Activated CD8-positive, alpha-beta memory T cell treated with anti-CD3 and anti-CD28 coated beads for 24 hours (primary cell): ENCODE measurements at regions not wholly inside any gene's neighbourhood (a gene's known extent, or its start where the extent isn't known, plus 50 kb on each side); places are given as distances from the start of the nearest gene placed in this dataset.
"Not testable (repeated sequence)": the region's sequence is repeated elsewhere in the genome, so short reads cannot be mapped to it uniquely, and the experiment has no call there.

Experiments used
- DNase-seq: peaks from one replicate; pipeline ENCODE4 v3.0.0-alpha.2; 2020

DNA sequence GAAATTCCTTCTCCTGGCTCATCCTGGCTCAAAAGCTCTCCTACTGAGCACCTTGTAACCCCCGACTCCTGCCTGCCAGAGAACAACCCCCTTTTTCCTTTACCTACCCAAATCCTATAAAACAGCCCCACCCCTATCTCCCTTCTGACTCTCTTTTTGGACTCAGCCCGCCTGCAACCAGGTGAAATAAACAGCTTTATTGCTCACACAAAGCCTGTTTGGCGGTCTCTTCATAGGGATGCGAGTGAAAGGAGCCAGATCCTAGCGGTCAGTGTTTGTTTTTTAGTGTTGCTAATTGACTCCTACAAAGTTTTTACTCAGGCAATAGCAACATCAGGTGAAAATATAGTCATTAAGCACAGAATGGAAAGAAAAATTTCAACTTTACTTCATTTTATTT is 592.3 kb upstream of the AADAT start:
- not testable (repeated sequence) for DNase-seq

DNA sequence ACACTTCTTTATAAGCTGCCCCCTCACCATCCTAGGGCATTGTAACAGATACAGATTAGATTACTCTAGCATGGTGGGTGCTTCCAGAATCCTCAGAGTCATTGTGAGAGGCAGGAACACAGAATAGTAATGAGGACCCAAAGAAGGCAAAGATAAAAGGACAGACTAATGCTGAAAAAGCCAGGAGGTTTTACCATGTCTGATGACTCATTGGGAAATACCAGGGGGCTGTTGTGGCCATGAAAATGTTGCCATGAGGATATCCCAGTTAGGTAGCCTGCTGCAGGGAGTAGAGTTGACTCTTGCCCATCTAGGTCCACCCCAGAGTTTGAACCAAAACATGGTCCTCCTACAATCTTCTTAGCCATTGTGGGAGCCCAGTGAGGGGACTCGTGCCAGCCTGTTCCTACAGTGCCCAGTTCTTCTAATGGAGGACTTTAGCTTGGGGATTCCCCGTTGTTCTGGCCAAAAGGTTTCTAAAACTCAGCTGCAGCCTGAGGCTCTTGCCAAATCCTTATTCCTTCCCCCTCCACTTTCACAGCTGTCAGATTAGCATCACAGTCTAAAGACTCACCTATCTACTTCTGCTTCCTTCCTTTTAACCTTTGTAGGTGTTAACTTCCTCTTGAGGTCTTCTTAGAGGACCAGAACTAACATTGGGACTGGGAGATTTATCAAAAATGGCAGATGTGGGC is 586.0 kb upstream of the AADAT start:
- no peak for DNase-seq

DNA sequence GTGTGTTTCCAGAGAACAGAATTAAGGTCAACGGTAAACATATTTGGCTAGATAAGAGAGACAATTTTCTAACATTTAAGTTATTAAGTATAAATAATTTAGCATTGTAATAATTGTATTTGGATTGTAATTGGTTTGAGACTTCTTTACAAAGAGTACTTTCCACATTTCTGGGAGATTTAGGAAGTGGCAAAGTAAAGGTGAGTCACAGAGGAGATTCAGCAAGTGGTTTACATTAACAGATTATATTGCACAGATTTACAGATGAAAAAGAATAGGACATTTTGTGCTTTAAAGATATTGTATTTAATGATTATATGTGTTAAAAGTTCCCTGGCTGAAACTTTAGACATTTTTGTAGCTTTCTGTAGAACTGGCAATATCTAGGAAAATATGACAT is 584.4 kb upstream of the AADAT start:
- no peak for DNase-seq

DNA sequence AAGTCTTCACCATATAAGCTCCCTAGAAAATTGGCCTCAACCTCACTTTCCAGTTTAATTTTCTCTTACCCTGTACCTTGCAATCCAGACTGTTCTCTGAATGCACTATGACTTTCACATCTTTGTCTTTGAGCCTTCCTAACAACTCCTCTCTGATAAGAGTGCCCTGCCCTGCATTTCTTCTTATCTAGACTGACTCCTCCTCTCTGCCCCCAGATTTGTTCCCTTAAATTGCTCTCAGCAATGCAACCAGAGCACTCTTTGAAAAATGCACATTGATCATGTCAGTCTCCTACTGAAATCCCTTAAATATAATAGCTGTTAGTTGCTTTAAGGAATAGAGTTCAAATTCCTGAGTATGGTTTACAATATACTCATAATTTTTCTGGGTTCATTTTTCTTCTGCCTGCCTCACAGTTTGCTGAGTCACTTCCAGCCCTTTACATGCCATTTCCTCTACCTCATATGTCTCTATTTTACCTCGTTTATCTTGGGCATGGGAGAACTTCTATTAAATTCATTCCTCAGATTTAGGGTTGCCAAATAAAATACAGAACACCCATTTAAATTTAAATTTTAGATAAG is 582.7 kb upstream of the AADAT start:
- DNase-seq, result no peak

DNA sequence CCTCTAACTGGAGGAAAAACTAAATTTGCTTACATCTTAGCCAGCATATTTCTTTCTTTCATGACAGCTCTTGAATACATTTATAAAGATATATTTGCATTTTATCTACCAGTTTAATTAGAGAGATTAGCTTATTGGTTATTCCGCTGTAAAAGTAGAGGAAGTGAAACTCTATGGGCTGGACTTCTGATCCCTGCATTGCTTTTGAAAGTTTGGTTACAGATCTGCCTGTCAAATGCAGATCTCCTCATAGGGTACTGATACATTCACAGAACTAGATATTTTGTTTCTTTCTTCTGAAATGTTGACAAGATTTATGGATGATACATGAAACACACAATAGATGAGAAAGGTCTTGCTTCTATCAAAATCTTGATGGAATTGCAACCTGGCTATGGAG is 581.4 kb upstream of the AADAT start:
- no peak for DNase-seq

DNA sequence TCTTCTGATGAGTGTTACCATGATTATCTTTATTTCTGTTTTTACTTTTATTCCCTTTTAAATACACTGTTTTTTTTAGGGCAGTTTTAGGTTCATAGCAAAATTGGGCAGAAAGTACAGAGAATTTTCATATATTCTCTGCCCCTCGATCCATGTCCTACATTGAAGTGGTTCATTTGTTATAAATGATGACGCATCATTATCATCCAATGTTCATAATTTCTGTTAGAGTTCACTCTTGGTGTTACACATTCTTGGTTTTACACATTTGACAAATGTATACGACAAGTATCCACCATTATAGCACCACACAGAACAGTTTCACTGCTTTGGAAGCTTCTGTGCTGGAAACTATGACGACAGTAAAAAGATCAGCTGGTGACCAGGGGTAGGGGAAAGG is 578.1 kb upstream of the AADAT start:
- DNase-seq, result no peak

DNA sequence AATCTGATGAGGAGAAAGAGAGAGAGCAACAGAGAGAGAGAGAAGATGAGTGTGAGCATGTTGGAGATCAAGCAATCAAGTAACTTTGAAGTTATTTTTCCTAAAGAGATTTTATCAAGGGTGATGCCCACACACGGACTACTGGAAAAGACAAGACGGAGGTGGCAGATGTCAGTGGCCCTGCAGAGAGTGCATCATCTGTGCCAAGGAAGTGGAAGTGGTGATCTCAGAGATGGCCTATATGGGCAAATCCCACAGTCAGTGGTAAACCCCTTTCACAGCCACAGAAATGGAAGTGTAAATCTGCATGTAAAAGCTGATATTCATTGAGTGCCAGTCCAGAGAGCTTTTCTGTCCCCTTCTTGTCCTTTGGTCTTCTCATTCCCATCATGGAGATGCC is 577.2 kb upstream of the AADAT start:
- no peak for DNase-seq

DNA sequence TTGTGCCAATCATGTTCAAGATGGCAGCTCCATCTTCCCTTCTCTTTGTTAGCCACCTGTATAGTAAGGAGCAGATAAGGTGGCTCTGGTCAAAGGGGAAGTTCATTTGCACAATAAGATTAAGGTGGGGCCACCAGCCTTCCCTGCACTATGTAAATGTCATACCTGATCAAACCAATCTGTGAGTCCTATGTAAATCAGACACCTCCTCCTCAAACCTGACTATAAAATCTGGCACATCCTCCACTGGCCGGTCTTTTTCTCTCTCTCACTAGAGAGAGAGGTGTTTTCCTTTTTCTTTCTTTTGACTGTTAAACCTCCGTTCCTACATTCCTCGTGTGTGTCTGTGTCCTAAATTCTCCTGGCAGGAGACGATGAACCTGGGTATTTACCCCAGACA is 572.5 kb upstream of the AADAT start:
- DNase-seq, result no peak

DNA sequence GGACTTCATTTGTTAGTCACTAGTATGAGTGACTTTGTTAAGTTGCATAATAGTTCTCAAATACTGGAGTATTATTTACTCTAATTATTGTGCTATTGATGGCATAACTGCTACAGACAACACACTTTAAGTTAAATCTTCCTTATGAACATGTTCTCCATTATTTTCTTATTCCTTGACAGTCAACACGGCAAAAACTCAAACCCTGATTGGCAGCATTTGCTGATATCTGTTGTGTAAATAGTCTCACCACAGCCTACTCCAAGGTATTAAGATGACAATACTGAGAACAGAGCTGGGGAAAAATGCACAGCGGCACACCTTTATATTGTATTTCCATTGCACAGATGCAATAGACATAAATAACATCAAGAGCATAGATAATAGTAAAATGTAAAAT is 568.0 kb upstream of the AADAT start:
- no peak for DNase-seq

DNA sequence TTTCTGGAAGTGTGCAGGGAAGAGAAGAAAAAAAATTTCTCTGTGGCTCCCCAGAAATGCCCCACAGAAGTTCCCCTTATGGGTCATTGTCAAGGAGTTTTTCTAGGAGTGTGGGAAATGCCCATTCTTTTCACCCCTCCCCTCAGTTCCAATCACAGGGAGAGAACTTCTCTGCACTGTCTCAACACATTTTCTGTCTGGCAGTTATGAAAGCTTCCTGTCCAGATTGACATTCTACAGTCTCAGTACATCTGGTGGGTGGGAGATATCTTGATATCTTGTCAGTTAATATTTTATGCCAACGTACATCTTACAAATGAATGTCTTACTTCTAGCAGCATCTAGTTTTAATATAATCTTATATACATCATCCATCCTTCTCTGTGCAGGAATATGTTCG is 566.8 kb upstream of the AADAT start:
- no peak for DNase-seq

DNA sequence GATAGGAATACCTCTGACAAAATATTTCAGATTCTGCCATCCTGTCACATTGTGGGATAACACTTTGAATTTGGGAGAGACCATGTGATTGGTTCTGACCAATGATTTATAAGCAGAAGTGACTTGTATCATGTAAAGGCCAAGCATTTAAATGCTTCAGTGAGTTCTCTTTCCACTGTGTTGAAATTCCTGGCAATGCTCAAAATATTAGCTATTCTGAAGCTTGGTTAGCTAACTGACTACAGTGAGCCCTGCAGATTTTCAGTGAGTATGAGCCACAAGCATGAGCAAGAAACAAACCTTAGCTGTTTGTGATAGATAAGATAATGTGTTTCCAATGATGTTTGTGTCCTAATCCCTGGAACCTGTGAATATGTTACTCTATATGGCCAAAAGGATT is 562.8 kb upstream of the AADAT start:
- DNase-seq, result no peak

DNA sequence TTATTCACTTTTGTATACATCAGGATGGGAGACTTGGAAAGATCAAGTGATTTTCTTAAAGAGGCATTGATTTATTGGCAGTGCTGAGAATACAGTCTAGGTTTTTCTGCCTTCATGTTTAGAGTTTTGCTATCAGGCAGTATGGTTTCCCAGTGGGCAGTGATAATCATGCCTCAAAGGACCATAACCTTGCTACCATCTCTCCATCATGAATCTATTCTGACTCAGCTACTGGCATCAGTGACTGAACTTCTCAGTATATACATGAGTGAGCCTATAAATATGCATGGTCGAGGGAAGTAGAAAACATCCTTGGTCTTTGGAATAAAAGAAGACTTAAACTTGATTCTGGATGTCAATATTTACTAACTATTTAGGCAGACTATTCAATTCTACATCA is 562.0 kb upstream of the AADAT start:
- DNase-seq, result no peak

DNA sequence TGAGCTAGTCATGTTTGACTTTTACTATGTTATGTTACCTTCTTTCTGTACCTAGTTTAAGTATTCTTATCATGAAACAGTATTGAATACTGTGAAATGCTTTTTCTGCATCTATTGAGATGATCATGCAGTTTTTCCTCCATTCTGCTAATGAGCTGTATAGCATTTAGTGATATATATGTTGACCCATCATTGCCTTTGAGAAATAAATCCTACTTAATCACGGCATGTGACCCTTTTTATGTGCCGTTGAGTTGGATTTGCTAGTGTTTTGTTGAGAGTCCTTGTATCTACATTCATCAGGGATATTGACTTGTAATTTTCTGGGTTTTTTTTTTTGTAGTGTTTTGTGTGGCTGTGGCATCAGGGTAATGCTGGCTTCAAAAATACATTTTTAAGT is 537.7 kb upstream of the AADAT start:
- no peak for DNase-seq

DNA sequence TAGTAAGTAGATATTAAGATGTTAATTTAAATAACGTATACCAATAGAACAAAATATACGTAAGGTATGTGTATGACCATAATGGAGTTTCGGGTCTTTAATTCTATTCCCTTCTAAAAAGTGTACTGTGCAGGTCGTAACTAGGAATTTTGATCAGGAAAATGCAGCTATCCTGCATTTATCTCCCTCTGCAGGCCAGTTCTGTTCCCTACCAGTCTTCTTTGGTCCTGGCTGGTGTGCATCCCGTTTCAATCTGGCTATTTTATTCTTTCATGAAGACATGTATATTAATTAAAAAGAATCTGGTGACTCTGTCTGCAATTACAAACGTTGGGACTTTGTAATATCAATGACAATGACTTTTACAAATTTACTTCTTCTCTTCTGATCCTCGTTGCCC is 534.1 kb upstream of the AADAT start:
- DNase-seq, result no peak

DNA sequence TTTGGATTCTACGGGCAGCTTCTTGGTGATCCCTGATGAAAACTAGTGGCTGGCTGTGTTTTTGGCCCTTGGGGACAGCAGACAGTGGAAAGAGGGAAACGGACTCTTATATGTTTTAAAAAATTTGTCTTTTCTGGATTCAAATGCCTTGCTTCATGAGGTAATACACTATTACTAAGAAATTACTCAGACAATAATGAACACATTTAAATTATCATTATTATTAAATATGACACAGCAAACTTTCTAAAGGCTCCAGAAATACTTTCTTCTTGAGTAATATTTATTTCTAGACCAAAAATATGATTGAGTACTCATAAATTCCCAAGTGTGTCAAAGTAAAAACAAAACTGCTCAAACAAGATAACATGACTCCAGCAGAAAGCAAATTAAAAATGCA is 520.7 kb upstream of the AADAT start:
- DNase-seq, result no peak

DNA sequence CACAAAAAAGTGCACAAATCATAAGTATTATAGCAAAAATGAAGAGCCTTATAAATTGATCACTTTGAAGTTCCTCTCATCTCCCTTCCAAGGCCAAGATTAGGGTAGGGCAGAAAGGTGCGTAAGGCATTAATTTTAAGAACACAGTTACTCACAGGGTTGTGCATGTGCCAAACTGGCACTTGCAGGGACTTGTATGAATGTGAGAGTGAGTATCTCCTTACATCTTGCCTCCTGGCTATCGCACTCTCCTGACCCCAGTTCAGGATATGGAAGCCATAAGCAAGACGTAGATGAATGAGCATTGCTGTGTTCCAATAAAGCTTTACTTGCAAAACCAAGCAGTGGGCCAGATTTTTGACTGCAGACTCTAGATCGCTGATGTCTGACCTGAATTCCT is 510.1 kb upstream of the AADAT start:
- no peak for DNase-seq

DNA sequence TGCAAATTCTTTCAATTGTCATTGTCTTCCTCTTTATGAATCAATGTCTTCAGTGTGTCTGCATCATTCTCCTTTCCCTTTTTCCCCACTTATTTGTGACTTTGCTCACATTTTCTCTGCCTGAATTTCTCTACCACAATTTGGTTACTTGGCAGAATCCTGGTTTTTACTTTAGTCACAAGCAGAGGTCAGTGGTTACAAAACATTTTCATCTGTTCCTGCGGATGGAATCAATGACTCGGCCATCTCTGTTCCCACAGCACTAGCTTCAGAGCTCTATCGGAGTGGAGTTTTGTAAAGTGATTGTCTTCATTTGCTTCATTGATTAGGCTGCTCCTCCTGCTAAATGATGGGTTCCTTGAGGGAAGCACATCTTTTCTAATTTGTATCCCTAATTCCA is 501.3 kb upstream of the AADAT start:
- no peak for DNase-seq

DNA sequence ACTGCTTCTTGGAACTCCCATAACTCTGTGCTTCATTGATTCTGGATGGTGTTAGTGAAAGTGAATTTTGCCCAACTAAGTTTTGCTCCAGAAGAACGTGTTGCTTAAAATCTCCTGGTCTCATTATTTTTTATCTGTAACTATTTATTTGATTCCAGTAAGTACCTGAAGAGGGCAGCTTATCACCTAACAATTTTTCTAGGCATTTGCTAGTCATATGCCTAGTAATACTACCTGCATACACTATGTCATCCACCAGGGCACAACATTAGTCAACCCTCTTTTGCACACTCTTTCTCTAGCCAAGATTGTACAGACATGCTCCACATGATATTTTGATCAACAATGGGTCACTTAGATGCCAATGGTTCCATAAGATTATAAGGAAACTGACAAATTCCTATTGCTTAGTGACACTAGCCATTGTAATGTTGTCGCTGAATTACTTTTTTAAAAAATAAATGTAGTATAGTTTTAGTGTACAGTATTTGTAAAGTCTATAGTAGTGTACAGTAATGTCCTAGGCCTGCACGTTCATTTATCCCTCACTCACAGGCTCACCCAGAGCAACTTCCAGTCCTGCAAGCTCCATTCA is 499.9 kb upstream of the AADAT start:
- no peak for DNase-seq

DNA sequence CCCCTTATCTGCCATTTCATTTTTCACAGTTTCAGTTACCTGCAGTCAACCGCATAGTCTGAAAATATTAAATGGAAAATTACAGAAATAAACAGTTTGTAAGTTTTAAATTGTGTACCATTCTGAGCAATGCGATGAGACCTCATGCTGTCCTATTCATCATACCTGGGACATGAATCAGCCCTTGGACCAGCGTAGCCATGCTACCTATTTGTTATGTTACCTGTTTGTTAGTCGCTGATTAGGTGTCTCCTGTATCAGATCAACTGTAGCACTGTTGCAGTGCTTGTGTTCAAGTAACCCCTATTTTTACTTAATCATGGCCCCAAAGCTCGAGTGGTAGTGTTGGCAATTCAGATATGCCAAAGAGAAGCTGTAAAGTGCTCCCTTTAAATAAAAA is 492.2 kb upstream of the AADAT start:
- no peak for DNase-seq

DNA sequence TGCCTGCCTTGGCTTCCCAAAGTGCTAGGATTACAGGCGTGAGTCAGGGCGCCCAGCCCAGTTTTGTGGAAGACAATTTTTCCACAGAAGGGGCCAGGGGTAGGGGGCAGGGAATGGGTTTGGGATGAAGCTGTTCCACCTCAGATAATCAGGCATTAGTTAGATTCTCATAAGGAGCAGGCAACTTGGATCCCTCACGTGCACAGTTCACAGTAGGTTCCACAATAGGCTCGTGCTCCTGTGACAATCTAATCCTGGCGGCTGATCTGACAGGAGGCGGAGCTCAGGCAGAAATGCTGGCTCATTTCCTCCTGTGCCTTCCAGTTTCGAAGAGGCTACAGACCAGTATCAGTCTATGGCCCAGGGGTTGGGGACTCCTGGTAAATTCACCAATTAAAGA is 491.6 kb upstream of the AADAT start:
- DNase-seq, result no peak

DNA sequence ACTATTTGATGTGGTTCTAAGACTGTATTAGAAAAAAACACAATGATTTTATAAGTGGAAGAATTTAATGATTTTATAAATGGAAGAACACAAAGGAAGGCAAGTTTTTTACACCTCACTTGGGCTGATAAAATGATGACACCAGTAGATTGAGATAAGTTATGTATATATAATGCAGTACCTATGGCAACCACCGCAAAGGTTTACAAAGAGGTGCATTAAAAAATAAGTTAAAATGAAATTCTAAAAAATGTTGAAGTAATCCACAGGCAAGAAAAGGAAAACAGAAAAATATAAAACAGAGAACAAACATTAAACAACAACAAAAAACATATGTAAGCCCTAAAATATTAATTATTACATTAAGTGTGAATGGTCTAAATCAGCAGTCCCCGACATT is 490.9 kb upstream of the AADAT start:
- no peak for DNase-seq

DNA sequence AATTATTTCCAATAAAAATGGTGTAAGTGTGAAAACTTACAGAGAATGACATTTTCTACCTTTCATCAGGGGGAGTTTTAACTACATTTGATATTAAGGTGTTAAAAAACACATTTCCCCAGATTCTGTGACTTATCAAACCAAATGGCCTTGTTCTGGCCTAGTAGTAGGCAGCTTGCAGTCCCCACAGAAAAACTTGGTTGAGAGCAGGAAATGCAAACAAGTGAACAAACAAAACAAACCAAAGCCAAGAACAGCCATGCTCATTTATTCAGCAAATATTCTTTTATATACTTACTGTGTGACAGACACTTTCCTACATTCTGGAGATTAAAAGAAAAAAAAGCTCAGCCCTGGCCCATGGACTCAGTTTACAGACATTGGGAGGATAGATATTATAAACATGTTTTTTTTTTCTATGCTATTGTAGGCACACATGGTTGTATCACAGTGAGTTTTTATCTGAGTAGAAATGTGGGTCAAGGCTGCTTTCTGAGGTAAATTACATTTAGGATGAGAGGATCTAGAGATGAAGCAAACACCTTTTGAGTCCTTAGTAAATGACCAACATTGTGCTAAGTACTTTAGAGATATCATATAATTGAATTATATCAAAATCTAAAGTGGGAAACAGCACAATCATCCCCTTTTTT is 449.2 kb upstream of the AADAT start:
- DNase-seq, result no peak

DNA sequence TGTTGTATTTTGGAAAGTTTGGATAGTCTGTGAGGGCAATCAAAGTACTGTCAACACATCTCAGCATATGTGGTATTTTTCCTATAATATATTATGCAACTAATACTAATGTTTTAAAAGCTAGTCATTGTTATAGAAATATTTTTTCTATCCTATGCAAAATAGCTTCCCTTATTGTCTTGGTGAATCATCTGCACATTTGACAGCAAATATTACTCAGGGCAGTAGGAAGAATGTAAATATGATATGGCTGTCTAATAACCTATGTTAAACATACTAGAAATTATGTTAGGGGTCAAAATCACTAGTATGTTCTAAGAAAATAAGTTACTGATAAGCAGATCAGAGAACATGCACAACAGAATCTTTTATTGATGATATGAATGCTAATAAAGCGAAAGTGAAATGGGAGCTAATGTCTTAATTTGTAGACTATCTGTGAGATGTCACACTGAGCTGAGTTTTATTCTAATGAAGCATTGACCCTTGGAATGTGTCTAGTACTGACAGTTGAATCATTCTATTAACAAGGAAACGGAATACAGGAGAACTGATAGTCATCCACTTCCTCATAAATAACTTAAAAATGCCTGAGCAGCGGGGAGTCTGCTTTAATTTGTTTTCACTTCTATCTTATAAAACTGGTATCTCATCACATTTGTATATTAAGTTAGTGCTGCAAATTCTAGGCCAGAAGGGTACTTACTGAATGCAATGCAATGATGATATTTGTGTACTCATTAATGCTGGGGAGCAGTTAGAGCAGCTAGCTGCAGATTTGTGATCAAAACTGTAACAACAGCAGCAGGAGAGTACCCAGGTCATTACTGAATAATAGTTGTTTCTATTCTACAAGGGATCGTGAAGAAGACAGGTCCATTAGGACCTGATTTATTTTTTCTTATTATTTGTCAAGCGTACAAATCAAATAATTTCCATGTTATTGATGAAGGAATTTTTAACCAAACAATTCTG is 440.3 kb upstream of the AADAT start:
- DNase-seq, result no peak
